ENCODE measurements at regions not wholly inside any gene's neighbourhood (a gene's known extent, or its start where the extent isn't known, plus 50 kb on each side); places are given as distances from the start of the nearest gene placed in this dataset.

GRCh38 chr15:46591462-46591861 is 956.6 kb downstream of the SQOR start:
- DNase-seq (ENCODE audit: extremely low read depth in 1 of 2, low read depth in 1 of 2), result no peak

GRCh38 chr15:46595016-46595415 is 960.2 kb downstream of the SQOR start:
- no peak for DNase-seq (ENCODE audit: extremely low read depth in 1 of 2, low read depth in 1 of 2)

- DNase-seq (ENCODE audit: extremely low read depth in 1 of 2, low read depth in 1 of 2), result no peak
Measured at GRCh38 chr15:46607077-46607476, 972.2 kb downstream of the SQOR start.

GRCh38 chr15:46616033-46616432 is 981.2 kb downstream of the SQOR start:
- DNase-seq (ENCODE audit: extremely low read depth in 1 of 2, low read depth in 1 of 2), result no peak

GRCh38 chr15:46617507-46617906 is 982.7 kb downstream of the SQOR start:
- DNase-seq (ENCODE audit: extremely low read depth in 1 of 2, low read depth in 1 of 2), result no peak

- no peak for DNase-seq (ENCODE audit: extremely low read depth in 1 of 2, low read depth in 1 of 2)
Measured at GRCh38 chr15:46618984-46619383, 984.2 kb downstream of the SQOR start.

- no peak for DNase-seq (ENCODE audit: extremely low read depth in 1 of 2, low read depth in 1 of 2)
Measured at GRCh38 chr15:46620392-46621013, 985.7 kb downstream of the SQOR start.

- DNase-seq (ENCODE audit: extremely low read depth in 1 of 2, low read depth in 1 of 2), result no peak
Measured at GRCh38 chr15:46622851-46623250, 988.0 kb downstream of the SQOR start.

GRCh38 chr15:46636206-46636605 is 1001.4 kb downstream of the SQOR start:
- DNase-seq (ENCODE audit: extremely low read depth in 1 of 2, low read depth in 1 of 2), result no peak

- DNase-seq (ENCODE audit: extremely low read depth in 1 of 2, low read depth in 1 of 2), result no peak
Measured at GRCh38 chr15:46644501-46645481, 1010.0 kb downstream of the SQOR start.

GRCh38 chr15:46646490-46646889 is 1011.7 kb downstream of the SQOR start:
- DNase-seq (ENCODE audit: extremely low read depth in 1 of 2, low read depth in 1 of 2), result no peak

GRCh38 chr15:46647046-46647445 is 1012.2 kb downstream of the SQOR start:
- no peak for DNase-seq (ENCODE audit: extremely low read depth in 1 of 2, low read depth in 1 of 2)

GRCh38 chr15:46652266-46652665 is 1017.4 kb downstream of the SQOR start:
- DNase-seq (ENCODE audit: extremely low read depth in 1 of 2, low read depth in 1 of 2), result no peak

- DNase-seq (ENCODE audit: extremely low read depth in 1 of 2, low read depth in 1 of 2), result no peak
Measured at GRCh38 chr15:46654993-46655392, 1020.2 kb downstream of the SQOR start.

GRCh38 chr15:46660096-46660842 is 1025.4 kb downstream of the SQOR start:
- no peak for DNase-seq (ENCODE audit: extremely low read depth in 1 of 2, low read depth in 1 of 2)

- DNase-seq (ENCODE audit: extremely low read depth in 1 of 2, low read depth in 1 of 2), result no peak
Measured at GRCh38 chr15:46670258-46670657, 1035.4 kb downstream of the SQOR start.

- DNase-seq (ENCODE audit: extremely low read depth in 1 of 2, low read depth in 1 of 2), result no peak
Measured at GRCh38 chr15:46671336-46671735, 1036.5 kb downstream of the SQOR start.

GRCh38 chr15:46672041-46672440 is 1037.2 kb downstream of the SQOR start:
- no peak for DNase-seq (ENCODE audit: extremely low read depth in 1 of 2, low read depth in 1 of 2)

- no peak for DNase-seq (ENCODE audit: extremely low read depth in 1 of 2, low read depth in 1 of 2)
Measured at GRCh38 chr15:46676233-46677206, 1040.8 kb upstream of the SEMA6D start.

GRCh38 chr15:46677491-46677890 is 1039.8 kb upstream of the SEMA6D start:
- DNase-seq (ENCODE audit: extremely low read depth in 1 of 2, low read depth in 1 of 2), result no peak

Data from stimulated activated CD8-positive, alpha-beta memory T cell treated with anti-CD3 and anti-CD28 coated beads, Interleukin-7, amount 100 ng/mL, for 48 hours (primary cell).